ENCODE measurements at regions not wholly inside any gene's neighbourhood (a gene's known extent, or its start where the extent isn't known, plus 50 kb on each side); places are given as distances from the start of the nearest gene placed in this dataset.

DNA sequence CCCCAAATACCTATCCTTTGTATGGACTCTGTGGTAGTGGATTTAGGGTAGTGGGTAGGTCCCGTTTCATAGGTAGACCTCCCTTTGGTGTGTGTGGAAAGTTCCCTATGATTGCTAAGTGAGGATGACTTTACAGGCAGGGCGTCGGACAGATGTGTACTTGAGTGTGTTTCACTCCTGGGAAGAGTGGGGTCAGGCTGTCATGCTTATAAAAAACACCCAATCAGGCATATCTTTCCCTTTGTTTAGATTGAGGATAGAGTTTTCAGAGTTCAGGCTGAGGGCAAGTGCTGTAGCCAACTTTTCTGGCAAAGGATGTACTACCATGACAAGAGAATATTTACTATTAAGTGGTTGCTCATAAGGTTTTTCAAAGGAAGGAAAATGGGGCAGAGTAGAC lies 242.0 kb downstream of the YTHDC2 start:
- no peak overlapping the region for H3K4me3 Mint-ChIP-seq
- H3K27me3 Mint-ChIP-seq: no peaks in the 10 kb centered on the region
- no peak overlapping the region for H3K4me2 ChIP-seq (replicated peaks; ENCODE audit: low read depth, low read length, poor library complexity, severe bottlenecking)
- no peak overlapping the region for H3K9ac ChIP-seq (ENCODE audit: low read length)
- no peak overlapping the region for H3K27ac ChIP-seq (ENCODE audit: low read length in 2 of 2)
- no peak overlapping the region for H2AFZ ChIP-seq (ENCODE audit: insufficient read depth, low read depth, low read length, poor library complexity, severe bottlenecking)
- no peaks in the 10 kb centered on the region for H3K9me3 ChIP-seq (ENCODE audit: control extremely low read depth in 1 of 3, control insufficient read depth in 2 of 3, insufficient read depth in 1 of 3, low read length in 2 of 3)
- no peaks in the 10 kb centered on the region for H4K20me1 ChIP-seq (ENCODE audit: control insufficient read depth, insufficient read depth, low read length, poor library complexity, severe bottlenecking)
- H3K36me3 ChIP-seq (replicated peaks in 1 of 2; ENCODE audit: control extremely low read depth in 1 of 2, control insufficient read depth in 1 of 2, extremely low read depth in 1 of 2, insufficient read depth in 2 of 2, low read length in 1 of 2): no peaks in the 10 kb centered on the region
- TF ChIP-seq EZH2 (IDR thresholded peaks at IDR 0.05; ENCODE audit: borderline replicate concordance, insufficient read depth, low read depth, low read length, poor library complexity, severe bottlenecking): no peak
- TF ChIP-seq CTCF (IDR thresholded peaks at IDR 0.05): no peak
- intact Hi-C loops (cut with micrococcal nuclease): no loop called here
- no peaks in the 10 kb centered on the region for H3K4me1 ChIP-seq (ENCODE audit: control insufficient read depth in 2 of 2, insufficient read depth in 2 of 2, low read length in 2 of 2)
- H3K27me3 ChIP-seq (replicated peaks in 1 of 4; ENCODE audit: control extremely low read depth in 1 of 4, control insufficient read depth in 3 of 4, insufficient read depth in 4 of 4, low read length in 3 of 4): no peaks in the 10 kb centered on the region
- no peak overlapping the region for H3K27ac Mint-ChIP-seq
- no peak for ATAC-seq (ENCODE audit: low read depth)
- DNase-seq: no peak
- H3K4me1 Mint-ChIP-seq: no peaks in the 10 kb centered on the region
- CTCF ChIA-PET: no interaction called here
- no peaks in the 10 kb centered on the region for H3K79me2 ChIP-seq (ENCODE audit: control insufficient read depth, insufficient read depth, low read length)
- no peak overlapping the region for H3K4me3 ChIP-seq (ENCODE audit: control extremely low read depth in 1 of 5, extremely low read depth in 1 of 5, insufficient read depth in 1 of 5, low read depth in 2 of 5, low read length in 4 of 5)
- POLR2A ChIA-PET: no interaction called here
- no peaks in the 10 kb centered on the region for H3K9me3 Mint-ChIP-seq (ENCODE audit: insufficient read depth)
- WGBS (ENCODE audit: insufficient coverage): no CpG with 5 or more reads among the region's 3 CpGs

DNA sequence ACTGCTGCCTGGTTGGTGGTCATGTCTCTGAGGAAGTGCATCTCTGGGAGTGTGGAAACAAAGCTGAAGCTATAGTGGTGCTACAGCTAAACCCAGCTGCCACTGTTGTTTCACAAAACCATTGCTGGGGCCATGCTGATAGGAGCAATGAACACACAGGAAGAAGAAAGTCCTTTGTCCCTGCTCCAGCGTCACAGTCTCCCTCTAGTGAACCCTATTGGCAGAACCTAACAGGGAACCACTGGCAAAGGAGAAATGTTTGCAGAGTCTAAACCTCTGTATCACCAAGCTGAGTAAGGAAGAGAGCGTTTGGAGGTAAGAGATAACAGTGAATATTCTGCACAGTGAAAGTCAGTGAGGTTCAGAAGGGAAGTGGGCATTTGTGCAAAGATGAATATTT lies 244.0 kb downstream of the YTHDC2 start:
- H3K4me1 ChIP-seq (ENCODE audit: control insufficient read depth in 2 of 2, insufficient read depth in 2 of 2, low read length in 2 of 2): no peaks in the 10 kb centered on the region

More for the DNA sequence above, 244.0 kb downstream of the YTHDC2 start:
- H3K4me1 Mint-ChIP-seq: no peaks in the 10 kb centered on the region
- WGBS (ENCODE audit: insufficient coverage): no CpG with 5 or more reads among the region's 2 CpGs
- no peak overlapping the region for H3K27ac Mint-ChIP-seq
- Histone ChIP-seq H3K27me3 (replicated peaks in 1 of 4; ENCODE audit: control extremely low read depth in 1 of 4, control insufficient read depth in 3 of 4, insufficient read depth in 4 of 4, low read length in 3 of 4) (no peaks in the 10 kb centered on the region), H2AFZ (ENCODE audit: insufficient read depth, low read depth, low read length, poor library complexity, severe bottlenecking) (no peak overlapping the region), H3K9me3 (ENCODE audit: control extremely low read depth in 1 of 3, control insufficient read depth in 2 of 3, insufficient read depth in 1 of 3, low read length in 2 of 3) (no peaks in the 10 kb centered on the region), H3K27ac (ENCODE audit: low read length in 2 of 2) (no peak overlapping the region), H4K20me1 (ENCODE audit: control insufficient read depth, insufficient read depth, low read length, poor library complexity, severe bottlenecking) (no peaks in the 10 kb centered on the region), H3K4me3 (ENCODE audit: control extremely low read depth in 1 of 5, extremely low read depth in 1 of 5, insufficient read depth in 1 of 5, low read depth in 2 of 5, low read length in 4 of 5) (no peak overlapping the region), H3K9ac (ENCODE audit: low read length) (no peak overlapping the region), H3K36me3 (replicated peaks in 1 of 2; ENCODE audit: control extremely low read depth in 1 of 2, control insufficient read depth in 1 of 2, extremely low read depth in 1 of 2, insufficient read depth in 2 of 2, low read length in 1 of 2) (no peaks in the 10 kb centered on the region), H3K79me2 (ENCODE audit: control insufficient read depth, insufficient read depth, low read length) (no peaks in the 10 kb centered on the region), H3K4me2 (replicated peaks; ENCODE audit: low read depth, low read length, poor library complexity, severe bottlenecking) (no peak overlapping the region)
- ATAC-seq (ENCODE audit: low read depth) (no peak), DNase-seq (no peak)
- H3K4me3 Mint-ChIP-seq: no peak overlapping the region
- TF ChIP-seq EZH2 (IDR thresholded peaks at IDR 0.05; ENCODE audit: borderline replicate concordance, insufficient read depth, low read depth, low read length, poor library complexity, severe bottlenecking) (no peak), CTCF (IDR thresholded peaks at IDR 0.05) (no peak)
- no peaks in the 10 kb centered on the region for H3K27me3 Mint-ChIP-seq
- H3K9me3 Mint-ChIP-seq (ENCODE audit: insufficient read depth): no peaks in the 10 kb centered on the region
- intact Hi-C loops (cut with micrococcal nuclease): loop anchor here (1.0 kb wide), 1 partner anchor 8 kb away; no protein-coding TSS in a partner anchor
- CTCF ChIA-PET: no interaction called here
- POLR2A ChIA-PET: no interaction called here

Data from B cell (primary cell).